Astrocyte (in vitro differentiated cells and primary cell): ENCODE measurements at regions not wholly inside any gene's neighbourhood (a gene's known extent, or its start where the extent isn't known, plus 50 kb on each side); places are given as distances from the start of the nearest gene placed in this dataset.

Experiments
- CTCF ChIP-seq: IDR thresholded peaks from 2 replicates; pipeline ENCODE4 v1.5.1; 2011; ENCODE audit warnings: low read depth, mild to moderate bottlenecking, inconsistent platforms, low read length, moderate library complexity; ENCODE audit not compliant: insufficient read depth
- EZH2 ChIP-seq: IDR thresholded peaks from 2 replicates; pipeline ENCODE4 v1.6.1; 2012; ENCODE audit warnings: mild to moderate bottlenecking, low read length, inconsistent platforms; ENCODE audit not compliant: insufficient read depth

- TF ChIP-seq EZH2 (no peak), CTCF (no peak)
Observed at GRCh38 chr3:86519819-86520218, 471.1 kb downstream of the VGLL3 start.
